ENCODE measurements at regions not wholly inside any gene's neighbourhood (a gene's known extent, or its start where the extent isn't known, plus 50 kb on each side); places are given as distances from the start of the nearest gene placed in this dataset.

- TF ChIP-seq, protein P1, sequence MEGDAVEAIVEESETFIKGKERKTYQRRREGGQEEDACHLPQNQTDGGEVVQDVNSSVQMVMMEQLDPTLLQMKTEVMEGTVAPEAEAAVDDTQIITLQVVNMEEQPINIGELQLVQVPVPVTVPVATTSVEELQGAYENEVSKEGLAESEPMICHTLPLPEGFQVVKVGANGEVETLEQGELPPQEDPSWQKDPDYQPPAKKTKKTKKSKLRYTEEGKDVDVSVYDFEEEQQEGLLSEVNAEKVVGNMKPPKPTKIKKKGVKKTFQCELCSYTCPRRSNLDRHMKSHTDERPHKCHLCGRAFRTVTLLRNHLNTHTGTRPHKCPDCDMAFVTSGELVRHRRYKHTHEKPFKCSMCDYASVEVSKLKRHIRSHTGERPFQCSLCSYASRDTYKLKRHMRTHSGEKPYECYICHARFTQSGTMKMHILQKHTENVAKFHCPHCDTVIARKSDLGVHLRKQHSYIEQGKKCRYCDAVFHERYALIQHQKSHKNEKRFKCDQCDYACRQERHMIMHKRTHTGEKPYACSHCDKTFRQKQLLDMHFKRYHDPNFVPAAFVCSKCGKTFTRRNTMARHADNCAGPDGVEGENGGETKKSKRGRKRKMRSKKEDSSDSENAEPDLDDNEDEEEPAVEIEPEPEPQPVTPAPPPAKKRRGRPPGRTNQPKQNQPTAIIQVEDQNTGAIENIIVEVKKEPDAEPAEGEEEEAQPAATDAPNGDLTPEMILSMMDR (IDR thresholded peaks at IDR 0.05), result no peak
- TF ChIP-seq POLR2A (IDR thresholded peaks at IDR 0.05), result no peak
Observed at GRCh38 chr3:76051145-76051544, 265.8 kb upstream of the ZNF717 start.

All from Peyer's patch (tissue), 4 donors.